ENCODE measurements at regions not wholly inside any gene's neighbourhood (a gene's known extent, or its start where the extent isn't known, plus 50 kb on each side); places are given as distances from the start of the nearest gene placed in this dataset.

- TF ChIP-seq POLR2A (IDR thresholded peaks at IDR 0.05) (no peak), CTCF (IDR thresholded peaks at IDR 0.05) (no peak), POLR2AphosphoS5 (IDR thresholded peaks at IDR 0.05) (no peak), EP300 (IDR thresholded peaks at IDR 0.05) (no peak)
Measured at GRCh38 chr15:98282656-98283332, 322.3 kb downstream of the ARRDC4 start.

Measured in suprapubic skin (tissue), 4 donors.